ENCODE measurements at regions not wholly inside any gene's neighbourhood (a gene's known extent, or its start where the extent isn't known, plus 50 kb on each side); places are given as distances from the start of the nearest gene placed in this dataset.

DNA sequence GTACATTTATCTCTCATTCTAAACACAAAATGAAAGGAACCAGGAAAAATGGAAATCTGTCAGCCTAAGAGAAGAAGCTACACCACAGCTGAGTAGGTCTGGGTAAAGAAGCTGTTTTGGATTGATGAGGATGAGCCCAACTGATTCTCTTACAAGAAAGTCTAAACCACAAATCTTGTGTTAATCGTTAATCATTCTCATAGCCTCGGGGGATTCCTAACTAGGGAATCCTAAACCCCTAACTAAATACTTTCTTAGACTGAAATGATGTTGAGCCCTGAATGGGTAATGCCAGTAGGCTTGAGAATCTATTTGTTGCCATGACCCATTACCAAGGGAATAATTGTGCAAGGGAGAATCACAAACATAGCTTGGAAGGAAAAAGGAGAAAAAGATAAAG lies 327.5 kb upstream of the SPRY2 start:
- TF ChIP-seq, protein P1, sequence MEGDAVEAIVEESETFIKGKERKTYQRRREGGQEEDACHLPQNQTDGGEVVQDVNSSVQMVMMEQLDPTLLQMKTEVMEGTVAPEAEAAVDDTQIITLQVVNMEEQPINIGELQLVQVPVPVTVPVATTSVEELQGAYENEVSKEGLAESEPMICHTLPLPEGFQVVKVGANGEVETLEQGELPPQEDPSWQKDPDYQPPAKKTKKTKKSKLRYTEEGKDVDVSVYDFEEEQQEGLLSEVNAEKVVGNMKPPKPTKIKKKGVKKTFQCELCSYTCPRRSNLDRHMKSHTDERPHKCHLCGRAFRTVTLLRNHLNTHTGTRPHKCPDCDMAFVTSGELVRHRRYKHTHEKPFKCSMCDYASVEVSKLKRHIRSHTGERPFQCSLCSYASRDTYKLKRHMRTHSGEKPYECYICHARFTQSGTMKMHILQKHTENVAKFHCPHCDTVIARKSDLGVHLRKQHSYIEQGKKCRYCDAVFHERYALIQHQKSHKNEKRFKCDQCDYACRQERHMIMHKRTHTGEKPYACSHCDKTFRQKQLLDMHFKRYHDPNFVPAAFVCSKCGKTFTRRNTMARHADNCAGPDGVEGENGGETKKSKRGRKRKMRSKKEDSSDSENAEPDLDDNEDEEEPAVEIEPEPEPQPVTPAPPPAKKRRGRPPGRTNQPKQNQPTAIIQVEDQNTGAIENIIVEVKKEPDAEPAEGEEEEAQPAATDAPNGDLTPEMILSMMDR (IDR thresholded peaks at IDR 0.05): no peak
- no peak for DNase-seq (ENCODE audit: low spot score)
- ATAC-seq (ENCODE audit: low FRiP score): no peak

DNA sequence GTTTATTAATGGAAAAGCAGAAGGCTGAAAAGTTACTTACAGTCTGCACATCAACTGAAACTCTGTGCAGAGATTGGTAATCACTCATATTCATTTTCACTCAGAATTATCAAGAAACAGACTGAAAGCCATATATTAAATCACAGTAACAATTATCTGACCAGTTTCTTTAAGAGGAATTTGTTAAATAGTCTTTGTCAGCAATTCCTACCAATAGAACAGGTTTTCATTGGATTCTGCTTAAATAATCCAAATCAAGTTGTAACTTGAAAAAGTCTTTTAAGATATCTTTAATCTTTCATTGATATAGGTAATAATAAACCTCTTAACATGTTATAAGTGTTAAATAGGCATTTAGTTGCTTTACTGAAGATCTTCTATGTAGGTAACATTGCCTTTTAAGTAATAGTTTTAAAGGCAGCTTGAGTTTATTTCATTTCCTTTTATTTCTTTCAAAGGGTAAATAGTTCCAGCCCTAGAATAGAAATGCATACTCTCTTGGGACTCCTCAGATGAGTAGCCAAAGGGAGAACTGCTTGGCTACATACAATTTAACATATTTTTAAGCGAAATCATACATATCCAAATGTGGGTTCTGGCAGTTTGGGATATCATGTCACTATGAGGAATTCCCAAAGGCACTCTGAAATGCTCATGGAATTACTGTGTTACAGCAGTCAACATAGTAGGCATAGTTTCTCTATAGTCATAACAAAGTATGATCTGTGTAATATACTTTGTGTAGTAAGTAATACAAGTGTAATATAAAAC lies 326.0 kb upstream of the SPRY2 start:
- DNase-seq (ENCODE audit: low spot score) (no peak), ATAC-seq (ENCODE audit: low FRiP score) (no peak)
- TF ChIP-seq, protein P1 (IDR thresholded peaks at IDR 0.05): no peak

DNA sequence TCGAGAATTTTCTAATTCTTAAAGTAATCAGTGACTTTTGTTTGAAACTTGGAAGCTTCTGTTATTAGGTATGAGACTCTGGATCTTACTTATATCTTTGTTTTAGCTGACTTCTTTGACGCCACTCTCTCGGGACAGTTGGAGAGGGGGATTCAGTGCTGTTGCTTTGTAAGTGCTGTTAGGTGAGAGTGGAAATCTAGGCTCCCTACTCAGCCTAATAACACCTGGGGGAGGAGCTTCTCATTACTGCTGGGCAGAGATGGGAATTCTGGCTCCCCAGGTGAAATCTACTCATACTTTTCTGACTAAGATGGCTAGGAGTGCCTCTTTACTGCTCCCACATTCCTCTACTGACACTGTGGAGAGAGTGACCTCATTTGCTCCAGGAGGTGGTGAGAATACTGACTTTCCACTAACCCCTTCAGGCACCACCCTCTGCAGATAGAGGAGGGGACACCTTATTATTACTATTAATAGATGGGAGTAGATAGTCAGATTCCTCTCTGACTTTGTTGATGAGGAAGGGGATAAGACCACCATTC lies 324.9 kb upstream of the SPRY2 start:
- ATAC-seq (ENCODE audit: low FRiP score) (no peak), DNase-seq (ENCODE audit: low spot score) (no peak)
- TF ChIP-seq, protein P1 (IDR thresholded peaks at IDR 0.05): no peak

DNA sequence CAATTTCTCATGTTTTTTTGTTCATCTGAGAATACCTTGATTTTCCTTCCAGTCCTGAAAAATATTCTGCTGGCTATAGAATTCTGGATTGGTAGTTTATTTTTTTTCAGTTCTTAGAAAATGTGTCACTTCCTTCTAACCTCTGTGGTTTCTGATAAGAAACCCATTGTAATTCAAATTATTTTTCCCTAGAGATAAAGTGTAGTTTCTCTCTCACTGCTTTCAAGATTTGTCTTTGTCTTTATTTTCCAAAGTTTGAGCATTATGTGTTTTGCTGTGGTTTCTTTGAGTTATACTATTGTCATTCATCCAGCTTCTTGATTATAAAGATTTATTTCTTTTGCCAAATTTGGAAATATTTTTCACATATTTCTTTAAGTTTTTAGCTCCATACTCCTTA lies 324.0 kb upstream of the SPRY2 start:
- DNase-seq (ENCODE audit: low spot score): no peak
- no peak for ATAC-seq (ENCODE audit: low FRiP score)
- TF ChIP-seq, protein P1 (IDR thresholded peaks at IDR 0.05): no peak

DNA sequence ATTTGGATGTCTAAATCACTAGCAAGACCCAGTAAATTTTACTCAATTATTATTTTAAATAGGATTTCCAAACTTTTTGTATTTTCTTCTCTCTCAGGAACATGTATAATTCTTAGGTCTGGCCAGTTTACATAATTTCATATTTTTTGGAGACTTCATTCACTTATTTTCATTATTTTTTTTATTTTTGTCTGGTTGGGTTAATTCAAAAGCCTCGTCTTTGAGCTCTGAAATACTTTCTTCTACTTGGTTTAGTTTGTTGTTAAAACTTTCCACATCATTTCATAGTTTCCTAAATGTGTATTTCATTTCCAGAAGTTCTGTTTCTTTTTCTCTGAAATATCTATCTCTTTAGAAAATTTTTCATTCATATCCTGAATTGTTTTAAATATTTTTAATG lies 322.9 kb upstream of the SPRY2 start:
- ATAC-seq (ENCODE audit: low FRiP score) (no peak), DNase-seq (ENCODE audit: low spot score) (no peak)
- TF ChIP-seq, protein P1 (IDR thresholded peaks at IDR 0.05): no peak

DNA sequence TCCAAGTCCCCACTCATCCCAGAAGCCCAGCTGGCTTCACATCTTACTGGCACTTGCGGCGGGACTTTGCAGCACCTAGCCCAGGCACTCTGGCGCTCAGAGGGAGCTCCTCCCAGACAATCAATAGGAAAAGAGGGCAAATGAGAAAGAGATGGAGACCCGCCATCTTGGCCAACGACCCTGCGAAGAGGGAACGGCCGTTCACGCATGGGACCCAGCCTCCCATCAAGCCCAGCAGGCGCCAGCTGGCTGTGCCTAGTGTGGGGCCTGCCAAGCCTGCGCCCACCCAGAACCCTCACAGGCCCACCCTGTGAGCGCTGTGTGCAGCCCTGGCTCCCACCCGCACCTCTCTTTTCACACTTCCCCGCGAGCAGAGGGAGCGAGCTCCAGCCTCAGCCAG lies 317.8 kb upstream of the SPRY2 start:
- TF ChIP-seq, protein P1 (IDR thresholded peaks at IDR 0.05): no peak
- DNase-seq (ENCODE audit: low spot score) (no peak), ATAC-seq (ENCODE audit: low FRiP score) (no peak)

DNA sequence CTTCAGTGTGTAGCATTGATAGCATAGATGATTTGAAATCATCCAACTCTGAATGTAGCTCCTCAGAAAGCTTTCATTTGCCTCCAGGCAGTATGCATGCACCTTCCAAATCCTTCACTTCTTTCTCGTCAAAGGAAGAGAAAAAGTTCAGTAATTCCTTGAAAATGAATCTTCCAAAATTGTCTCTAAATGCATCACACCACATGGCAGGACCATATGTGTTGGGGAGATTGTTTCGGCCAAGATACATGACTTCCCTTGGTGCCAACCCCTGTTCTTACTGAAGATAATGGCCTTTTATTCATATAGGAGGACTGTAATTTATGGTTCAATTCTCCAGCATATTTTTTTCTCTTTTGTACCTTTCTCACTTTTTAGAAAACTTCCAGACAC lies 315.6 kb upstream of the SPRY2 start:
- ATAC-seq (ENCODE audit: low FRiP score): no peak
- TF ChIP-seq, protein P1 (IDR thresholded peaks at IDR 0.05): no peak
- DNase-seq (ENCODE audit: low spot score): no peak

Measured in omental fat pad (tissue), 3 donors.